Neural cell (in vitro differentiated cells): ENCODE measurements at regions not wholly inside any gene's neighbourhood (a gene's known extent, or its start where the extent isn't known, plus 50 kb on each side); places are given as distances from the start of the nearest gene placed in this dataset.

Experiments
- H2AFZ ChIP-seq: fragments of 200-600, 300-800 bp; sonication (generic), shearing (Covaris generic); 2 replicates; pipeline ENCODE4 v1.6.0; 2014; ENCODE audit warnings: low read depth, mild to moderate bottlenecking, antibody characterized with exemption, low read length, moderate library complexity
- H3F3A ChIP-seq: fragments of 200-600 bp; shearing (Covaris generic); 2 replicates; pipeline ENCODE4 v1.6.1; 2016; ENCODE audit warnings: mild to moderate bottlenecking, moderate library complexity, mixed read lengths, antibody characterized with exemption, low read length; ENCODE audit not compliant: insufficient read depth, poor library complexity, severe bottlenecking
- H3K27ac ChIP-seq: fragments of 200-600, 300-800 bp; sonication (generic), shearing (Covaris generic); 2 replicates; pipeline ENCODE4 v1.5.1; 2014; ENCODE audit warnings: mild to moderate bottlenecking, low read length, moderate library complexity
- H3K27me3 ChIP-seq: fragments of 300-800, 200-600 bp; sonication (generic), shearing (Covaris generic); 2 replicates; pipeline ENCODE4 v1.6.0; 2014; ENCODE audit warnings: mild to moderate bottlenecking, low read depth, low read length, moderate library complexity; ENCODE audit not compliant: insufficient read depth
- H3K36me3 ChIP-seq: fragments of 300-800, 200-600 bp; sonication (generic), shearing (Covaris generic); 2 replicates; pipeline ENCODE4 v1.5.1; 2014; ENCODE audit warnings: mild to moderate bottlenecking, antibody characterized with exemption, low read length, moderate library complexity; ENCODE audit not compliant: insufficient read depth
- H3K4me2 ChIP-seq: fragments of 300-800, 200-600 bp; sonication (generic), shearing (Covaris generic); 2 replicates; pipeline ENCODE4 v1.6.0; 2014; ENCODE audit warnings: mild to moderate bottlenecking, low read length
- H3K4me3 ChIP-seq: fragments of 300-800, 200-600 bp; sonication (generic), shearing (Covaris generic); 2 replicates; pipeline ENCODE4 v1.5.1; 2014; ENCODE audit warnings: mild to moderate bottlenecking, low read length, moderate library complexity
- H3K79me2 ChIP-seq: fragments of 200-600 bp; shearing (Covaris generic); replicated peaks from 2 replicates; pipeline ENCODE4 v1.6.0; 2014; ENCODE audit warnings: mild to moderate bottlenecking, low read length, moderate library complexity; ENCODE audit not compliant: insufficient read depth
- H3K9ac ChIP-seq: fragments of 300-800, 200-600 bp; sonication (generic), shearing (Covaris generic); 2 replicates; pipeline ENCODE4 v1.6.1; 2016; ENCODE audit warnings: mild to moderate bottlenecking, low read length, mixed read lengths
- H3K9me2 ChIP-seq: fragments of 200-600 bp; shearing (Covaris generic); 2 replicates; pipeline ENCODE4 v1.6.1; 2016; ENCODE audit warnings: mild to moderate bottlenecking, low read length, mixed read lengths; ENCODE audit not compliant: insufficient read depth
- H3K9me3 ChIP-seq: fragments of 200-600, 300-800 bp; sonication (generic), shearing (Covaris generic); 2 replicates; pipeline ENCODE4 v1.6.1; 2016; ENCODE audit warnings: mild to moderate bottlenecking, mixed run types, low read length, moderate library complexity, mixed read lengths
- H4K20me1 ChIP-seq: fragments of 200-600 bp; shearing (Covaris generic); 2 replicates; pipeline ENCODE4 v1.6.1; 2016; ENCODE audit warnings: mild to moderate bottlenecking, mixed run types; ENCODE audit not compliant: insufficient read depth
- EP300 ChIP-seq: fragments of 450-650 bp; conservative IDR thresholded peaks from 2 replicates; pipeline ENCODE4 v1.6.1; 2014; ENCODE audit warnings: antibody characterized with exemption, mild to moderate bottlenecking, moderate library complexity; ENCODE audit not compliant: poor library complexity, severe bottlenecking
- EZH2 ChIP-seq: fragments of 200-600, 300-800 bp; shearing (Covaris generic), sonication (generic); IDR thresholded peaks from 2 replicates; pipeline ENCODE4 v1.6.1; 2014; ENCODE audit warnings: antibody characterized with exemption, low read length, borderline replicate concordance, mild to moderate bottlenecking; ENCODE audit not compliant: insufficient read depth, poor library complexity, severe bottlenecking
- MXI1 ChIP-seq: fragments of 450-650 bp; conservative IDR thresholded peaks from 2 replicates; pipeline ENCODE4 v1.6.1; 2014; ENCODE audit warnings: antibody characterized with exemption, mild to moderate bottlenecking; ENCODE audit not compliant: poor library complexity, severe bottlenecking
- POLR2AphosphoS5 ChIP-seq: IDR thresholded peaks from 2 replicates; pipeline ENCODE4 v1.6.1; 2012
- RAD21 ChIP-seq: fragments of 450-650 bp; conservative IDR thresholded peaks from 2 replicates; pipeline ENCODE4 v1.6.1; 2014; ENCODE audit warnings: antibody characterized with exemption, mild to moderate bottlenecking, moderate library complexity
- REST ChIP-seq: IDR thresholded peaks from 2 replicates; pipeline ENCODE4 v1.6.1; 2012; ENCODE audit warnings: borderline replicate concordance
- SMC3 ChIP-seq: fragments of 450-650 bp; conservative IDR thresholded peaks from 2 replicates; pipeline ENCODE4 v1.6.1; 2014; ENCODE audit warnings: antibody characterized with exemption, mild to moderate bottlenecking, moderate library complexity; ENCODE audit not compliant: poor library complexity
- TAF1 ChIP-seq: IDR thresholded peaks from 2 replicates; pipeline ENCODE4 v1.6.1; 2012; ENCODE audit warnings: low read depth
- TF ChIP-seq, protein P1 (sequence below): fragments of 450-650 bp; IDR thresholded peaks from 2 replicates; pipeline ENCODE4 v1.5.1; 2014; ENCODE audit warnings: antibody characterized with exemption, mild to moderate bottlenecking, moderate library complexity; ENCODE audit not compliant: poor library complexity, severe bottlenecking

DNA sequence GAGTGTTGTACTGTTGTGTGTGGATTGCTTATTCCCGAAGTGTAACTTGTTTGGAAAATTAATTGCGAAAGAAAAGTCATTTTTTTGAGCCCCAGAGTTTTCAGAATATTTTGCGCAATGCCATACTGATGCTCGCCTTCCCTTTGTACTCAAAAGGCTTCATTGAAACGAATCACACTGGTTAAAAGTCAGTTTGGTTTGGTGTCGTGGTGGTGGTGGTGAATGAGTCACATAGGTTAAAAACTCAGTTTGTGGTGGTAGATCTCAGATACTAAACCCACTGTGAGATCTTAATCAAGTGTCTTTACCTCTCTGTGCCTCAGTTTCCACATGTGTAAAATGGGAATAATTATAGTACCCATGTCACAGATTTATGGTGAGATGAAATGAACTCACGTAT is 61.1 kb upstream of the IL6 start:
- H3K36me3 ChIP-seq = no peaks in the 10 kb centered on the region
- H3K27ac ChIP-seq = no peak overlapping the region
- H4K20me1 ChIP-seq = no peaks in the 10 kb centered on the region
- no peak overlapping the region for H3K9ac ChIP-seq
- no peaks in the 10 kb centered on the region for H3K9me2 ChIP-seq
- H3K79me2 ChIP-seq = no peaks in the 10 kb centered on the region
- no peak overlapping the region for H3K4me2 ChIP-seq
- H3K9me3 ChIP-seq = no peaks in the 10 kb centered on the region
- no peaks in the 10 kb centered on the region for H3F3A ChIP-seq
- no peak overlapping the region for H3K4me3 ChIP-seq
- no peak overlapping the region for H2AFZ ChIP-seq
- TF ChIP-seq POLR2AphosphoS5 (no peak), SMC3 (no peak), REST (no peak), EZH2 (no peak), TAF1 (no peak)
- TF ChIP-seq, protein P1, sequence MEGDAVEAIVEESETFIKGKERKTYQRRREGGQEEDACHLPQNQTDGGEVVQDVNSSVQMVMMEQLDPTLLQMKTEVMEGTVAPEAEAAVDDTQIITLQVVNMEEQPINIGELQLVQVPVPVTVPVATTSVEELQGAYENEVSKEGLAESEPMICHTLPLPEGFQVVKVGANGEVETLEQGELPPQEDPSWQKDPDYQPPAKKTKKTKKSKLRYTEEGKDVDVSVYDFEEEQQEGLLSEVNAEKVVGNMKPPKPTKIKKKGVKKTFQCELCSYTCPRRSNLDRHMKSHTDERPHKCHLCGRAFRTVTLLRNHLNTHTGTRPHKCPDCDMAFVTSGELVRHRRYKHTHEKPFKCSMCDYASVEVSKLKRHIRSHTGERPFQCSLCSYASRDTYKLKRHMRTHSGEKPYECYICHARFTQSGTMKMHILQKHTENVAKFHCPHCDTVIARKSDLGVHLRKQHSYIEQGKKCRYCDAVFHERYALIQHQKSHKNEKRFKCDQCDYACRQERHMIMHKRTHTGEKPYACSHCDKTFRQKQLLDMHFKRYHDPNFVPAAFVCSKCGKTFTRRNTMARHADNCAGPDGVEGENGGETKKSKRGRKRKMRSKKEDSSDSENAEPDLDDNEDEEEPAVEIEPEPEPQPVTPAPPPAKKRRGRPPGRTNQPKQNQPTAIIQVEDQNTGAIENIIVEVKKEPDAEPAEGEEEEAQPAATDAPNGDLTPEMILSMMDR = no peak
- no peaks in the 10 kb centered on the region for H3K27me3 ChIP-seq

- Histone ChIP-seq H3K36me3 (no peaks in the 10 kb centered on the region), H3K9me3 (no peaks in the 10 kb centered on the region), H3K4me3 (no peak overlapping the region), H3K9me2 (no peaks in the 10 kb centered on the region), H3F3A (no peaks in the 10 kb centered on the region), H3K79me2 (no peaks in the 10 kb centered on the region), H3K4me2 (no peak overlapping the region), H2AFZ (no peak overlapping the region), H4K20me1 (no peaks in the 10 kb centered on the region), H3K27me3 (no peaks in the 10 kb centered on the region), H3K27ac (no peak overlapping the region), H3K9ac (no peak overlapping the region)
- TF ChIP-seq POLR2AphosphoS5 (no peak), SMC3 (no peak), TAF1 (no peak), RAD21 (no peak), EP300 (no peak), MXI1 (no peak), EZH2 (no peak), REST (no peak)
- TF ChIP-seq, protein P1 = no peak
These were observed 61.8 kb upstream of the IL6 start for GRCh38 chr7:22664988-22665798.
